ENCODE measurements at regions not wholly inside any gene's neighbourhood (a gene's known extent, or its start where the extent isn't known, plus 50 kb on each side); places are given as distances from the start of the nearest gene placed in this dataset.
"Not testable (repeated sequence)": the region's sequence is repeated elsewhere in the genome, so short reads cannot be mapped to it uniquely, and the experiment has no call there.

- no peak for DNase-seq (ENCODE audit: low spot score)
These were observed 408.8 kb upstream of the FZD8 start for GRCh38 chr10:36050763-36051499.

DNA sequence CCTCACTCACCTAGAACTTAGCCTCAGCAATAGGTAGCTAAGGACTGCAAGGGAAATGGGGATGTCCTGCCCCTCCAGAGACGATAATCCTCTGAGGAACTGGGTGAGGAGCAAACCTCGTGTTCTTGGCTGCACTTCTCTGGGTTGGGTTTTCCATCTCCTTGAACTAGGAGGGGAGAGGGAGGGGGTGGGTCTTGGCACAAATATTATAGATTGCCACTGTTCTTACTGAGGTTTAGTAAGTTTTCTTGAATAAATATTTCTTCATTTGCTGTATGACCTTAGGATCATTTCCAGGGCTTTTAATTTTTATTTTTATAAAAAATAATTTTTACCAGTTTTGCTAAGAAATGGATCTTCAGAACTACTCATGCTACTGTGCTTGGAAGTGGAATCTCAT, 406.7 kb upstream of the FZD8 start:
- no peak for DNase-seq (ENCODE audit: low spot score)

- no peak for DNase-seq (ENCODE audit: low spot score)
These were observed 406.1 kb upstream of the FZD8 start for GRCh38 chr10:36048236-36048635.

- DNase-seq (ENCODE audit: low spot score): no peak
These were observed 400.0 kb upstream of the FZD8 start for GRCh38 chr10:36042135-36042534.

DNA sequence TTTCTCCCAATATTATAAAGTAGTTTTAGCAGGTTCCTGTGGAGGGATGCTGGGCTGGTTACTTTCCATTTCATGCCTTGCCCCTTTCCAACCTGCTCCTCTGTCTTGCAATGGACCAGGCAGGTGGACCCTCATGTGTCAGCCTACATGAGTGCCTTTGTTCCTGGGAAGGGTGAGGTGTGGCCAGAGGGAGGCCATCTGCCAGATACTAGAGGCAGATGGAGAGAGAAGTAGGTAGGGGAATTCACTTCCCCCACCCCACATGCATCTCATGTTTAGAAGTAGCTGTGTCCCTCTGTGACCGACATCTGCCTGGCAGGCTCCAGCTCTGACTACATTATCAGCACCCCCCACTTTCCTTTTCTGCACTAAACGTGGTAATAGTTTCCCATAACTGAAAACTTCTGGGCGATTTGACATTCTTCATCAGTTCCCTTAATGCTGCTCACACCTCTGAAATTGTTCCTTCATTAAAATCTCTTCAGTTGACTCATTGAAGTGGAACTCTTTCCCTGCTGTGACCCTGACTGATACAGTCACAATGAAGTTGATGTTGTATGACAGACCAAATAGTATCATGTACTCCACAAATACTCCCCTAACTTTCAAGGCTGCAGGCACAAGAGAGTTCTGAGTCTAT, 396.3 kb upstream of the FZD8 start:
- no peak for DNase-seq (ENCODE audit: low spot score)

GRCh38 chr10:36036137-36036536, 394.0 kb upstream of the FZD8 start:
- DNase-seq (ENCODE audit: low spot score): no peak

- DNase-seq (ENCODE audit: low spot score): no peak
These were observed 391.7 kb upstream of the FZD8 start for GRCh38 chr10:36033808-36034207.

DNA sequence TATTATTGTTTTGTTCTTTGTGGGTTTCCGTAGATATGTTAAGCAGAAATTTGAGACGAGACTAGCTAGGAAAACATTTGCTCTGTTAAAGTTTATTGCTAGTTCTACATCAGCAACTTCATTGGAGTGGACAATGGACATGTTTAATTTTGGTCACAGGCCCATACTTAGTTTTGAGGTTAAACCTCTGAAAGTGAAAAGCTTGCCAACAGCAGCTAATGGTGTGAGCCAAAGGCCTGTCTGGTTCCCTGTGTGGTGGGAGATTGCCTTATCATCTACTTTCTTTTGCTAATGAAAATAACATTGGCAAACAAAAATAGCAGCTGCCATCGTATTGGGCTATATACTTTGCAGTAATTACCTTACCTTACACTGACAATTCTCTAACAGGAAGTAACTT, 388.4 kb upstream of the FZD8 start:
- DNase-seq (ENCODE audit: low spot score): no peak

DNA sequence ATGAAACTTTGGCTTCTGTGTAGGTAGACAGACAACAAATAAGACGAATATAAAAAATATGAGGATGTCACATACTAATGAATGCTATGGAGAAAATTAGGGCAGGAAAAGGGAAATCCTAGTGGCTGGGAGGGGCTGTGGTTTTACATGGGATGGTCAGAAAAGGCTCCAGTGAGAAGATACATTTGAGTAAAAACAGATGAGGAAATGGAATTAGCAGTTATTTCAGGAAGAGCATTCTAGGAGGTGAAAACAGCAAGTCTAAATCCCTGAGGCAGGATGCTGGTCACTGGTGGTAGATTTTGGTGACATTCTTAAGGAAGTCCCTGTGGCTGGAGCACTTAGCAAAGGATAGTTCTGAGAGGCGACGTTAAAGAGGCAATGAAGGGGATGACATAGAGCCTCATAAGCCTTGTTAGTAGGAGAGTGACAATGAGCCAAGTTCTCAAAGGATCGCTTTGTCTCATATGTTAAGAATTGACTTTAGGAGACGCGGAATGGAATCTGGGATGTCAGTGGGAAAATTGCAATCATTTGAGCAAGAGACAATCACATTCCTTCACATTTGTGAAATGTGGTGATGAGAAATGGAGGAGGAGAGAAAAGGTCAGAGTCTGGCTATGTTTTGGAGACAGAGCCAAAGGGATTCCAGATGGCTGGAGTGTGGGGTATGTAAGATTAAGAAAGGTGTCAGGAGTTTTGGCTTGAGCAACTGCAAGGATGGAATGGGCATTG, 384.7 kb upstream of the FZD8 start:
- DNase-seq (ENCODE audit: low spot score): no peak

DNA sequence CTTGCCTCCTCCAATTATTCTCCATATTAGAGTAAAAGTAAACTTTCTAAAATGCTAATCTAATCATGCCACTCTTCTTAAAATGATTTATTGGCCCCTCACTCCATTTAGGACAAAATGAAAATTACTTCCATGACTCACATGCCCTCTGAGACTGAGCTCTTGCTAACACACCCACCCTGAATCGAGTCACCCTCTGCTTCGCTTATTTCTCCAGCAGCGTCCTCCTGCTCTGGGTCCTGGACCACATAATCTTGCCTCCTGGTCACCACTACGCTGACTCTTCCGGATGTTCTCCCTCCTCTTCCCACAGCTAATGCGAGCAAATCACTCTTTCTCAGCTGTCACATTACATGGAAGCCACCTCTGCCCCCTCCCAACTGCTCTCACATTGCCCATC, 384.0 kb upstream of the FZD8 start:
- DNase-seq (ENCODE audit: low spot score): no peak

- no peak for DNase-seq (ENCODE audit: low spot score)
These were observed 381.8 kb upstream of the FZD8 start for GRCh38 chr10:36023939-36024338.

- DNase-seq (ENCODE audit: low spot score): no peak
These were observed 379.0 kb upstream of the FZD8 start for GRCh38 chr10:36021096-36021495.

DNA sequence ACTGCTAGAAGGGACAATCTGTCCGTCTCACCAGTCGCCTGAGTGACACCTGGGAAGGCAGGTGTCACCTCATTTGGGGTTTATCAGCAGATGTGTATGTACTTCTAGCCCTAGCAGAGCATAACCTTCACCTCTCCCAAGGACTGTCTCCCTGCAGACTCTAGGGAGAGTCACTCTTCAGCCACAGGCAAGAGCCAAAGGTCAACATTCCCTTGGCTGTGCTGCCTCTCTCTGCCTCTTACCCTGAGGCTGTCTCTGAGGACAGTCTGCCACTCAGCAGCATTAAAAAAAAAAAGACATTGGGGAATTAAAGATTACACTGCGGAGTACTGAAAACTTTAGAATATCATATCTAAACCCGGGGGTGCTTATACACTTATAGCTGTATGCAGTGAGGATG, 377.7 kb upstream of the FZD8 start:
- DNase-seq (ENCODE audit: low spot score): no peak

- DNase-seq (ENCODE audit: low spot score): no peak
These were observed 376.9 kb upstream of the FZD8 start for GRCh38 chr10:36018996-36019395.

DNA sequence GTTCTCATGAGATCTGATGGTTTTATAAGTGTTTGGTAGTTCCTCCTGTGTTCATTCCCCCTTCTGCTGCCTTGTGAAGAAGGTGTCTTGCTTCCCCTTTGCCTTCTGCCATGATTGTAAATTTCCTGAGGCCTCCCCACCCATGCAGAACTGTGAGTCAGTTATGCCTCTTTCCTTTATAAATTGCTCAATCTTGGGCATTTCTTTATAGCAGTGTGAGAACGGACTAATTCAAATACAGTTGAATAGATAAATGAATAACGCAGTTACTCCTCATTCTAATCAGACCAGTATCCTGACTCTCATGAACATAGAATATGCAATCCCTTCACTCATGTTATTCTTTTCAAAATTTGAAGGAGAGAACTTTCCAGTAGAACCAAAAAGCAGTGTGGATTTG, 375.0 kb upstream of the FZD8 start:
- DNase-seq (ENCODE audit: low spot score): no peak

DNA sequence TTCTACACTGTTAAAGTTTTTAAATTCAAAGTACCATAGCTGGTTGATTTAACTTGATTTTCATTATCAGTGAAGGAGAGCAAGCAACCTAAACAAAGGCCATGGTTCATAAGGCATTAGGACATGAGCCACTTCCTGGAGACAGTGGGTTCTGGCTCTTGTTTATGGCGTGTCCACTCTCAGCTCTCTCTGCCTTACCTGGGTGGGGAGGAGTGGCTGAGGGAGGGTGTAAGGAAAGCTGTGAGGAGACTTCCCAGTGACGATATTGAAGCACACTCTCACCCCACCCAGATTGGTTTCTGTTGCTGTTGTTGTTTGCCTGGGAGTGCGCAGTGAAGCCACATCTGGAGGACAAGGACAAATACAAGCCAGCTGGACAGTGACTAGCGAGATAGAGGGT, 365.3 kb upstream of the FZD8 start:
- DNase-seq (ENCODE audit: low spot score): no peak

DNA sequence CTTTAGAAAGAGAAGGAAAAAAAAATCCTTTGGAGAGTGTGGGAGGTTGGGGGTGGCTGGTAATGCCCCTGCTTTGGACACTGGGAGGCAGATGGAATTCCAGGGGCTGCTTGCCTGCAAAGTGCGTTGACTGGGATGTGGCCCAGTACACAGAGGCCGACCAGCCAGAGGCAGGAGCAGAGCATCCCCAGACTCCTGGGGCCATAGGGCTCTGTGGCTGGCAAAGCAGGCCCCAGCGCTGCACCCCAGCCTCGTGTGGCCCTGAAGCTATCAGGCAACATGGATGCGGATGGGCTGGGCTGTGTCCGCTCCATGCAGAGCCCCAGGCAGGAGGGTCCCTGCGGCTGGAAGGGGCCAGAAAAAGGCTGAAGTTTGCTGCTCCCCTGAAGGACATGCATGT, 361.6 kb upstream of the FZD8 start:
- DNase-seq (ENCODE audit: low spot score): no peak

DNA sequence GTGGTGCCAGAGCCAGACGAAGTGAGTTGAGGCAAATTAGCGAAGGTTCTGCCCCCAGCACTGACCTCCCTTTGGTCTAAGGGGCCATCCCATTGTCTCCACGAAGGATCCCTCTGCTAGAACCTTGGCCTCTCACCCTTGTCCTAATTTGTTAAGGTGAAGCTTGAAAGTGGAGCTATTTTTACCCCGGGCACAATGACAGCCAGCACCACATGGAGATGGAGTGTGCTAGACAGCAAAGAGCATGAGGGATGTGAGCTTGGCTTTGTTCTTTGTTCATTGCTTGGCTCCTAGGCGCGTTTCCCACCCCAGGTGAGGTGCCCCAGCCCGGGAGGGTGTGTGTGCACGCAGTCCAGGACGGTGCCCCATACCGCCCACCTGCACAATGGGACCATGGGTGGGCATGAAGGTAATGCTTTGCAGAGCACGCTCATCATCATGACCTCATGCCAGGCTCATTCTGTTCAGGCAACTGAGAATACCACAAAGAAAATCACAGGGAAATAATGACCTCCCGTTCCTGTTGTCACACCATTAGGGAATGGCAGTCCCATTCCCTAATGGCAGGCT, 361.0 kb upstream of the FZD8 start:
- DNase-seq (ENCODE audit: low spot score): no peak

GRCh38 chr10:36002445-36002844, 360.3 kb upstream of the FZD8 start:
- DNase-seq (ENCODE audit: low spot score): no peak

DNA sequence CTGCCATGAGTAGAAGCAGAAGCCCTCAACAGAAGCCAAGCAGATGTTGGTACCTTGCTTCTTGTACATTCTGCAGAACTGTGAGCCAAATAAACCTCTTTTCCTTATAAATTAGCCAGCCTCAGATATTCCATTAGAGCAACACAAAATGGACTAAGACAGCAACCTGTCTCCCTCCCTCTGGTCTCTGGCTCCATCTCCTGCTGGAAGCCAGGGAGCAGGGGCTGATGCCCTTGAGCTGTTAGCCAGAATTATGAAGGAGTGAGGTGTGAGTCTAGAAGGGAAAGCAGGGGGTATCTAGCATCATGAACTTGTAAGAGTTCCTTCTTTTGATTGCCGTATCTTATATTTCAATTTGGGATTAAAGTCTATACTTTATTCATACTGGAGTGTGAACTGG, 358.7 kb upstream of the FZD8 start:
- DNase-seq (ENCODE audit: low spot score): not testable (repeated sequence)

- no peak for DNase-seq (ENCODE audit: low spot score)
These were observed 355.9 kb upstream of the FZD8 start for GRCh38 chr10:35998026-35998425.

DNA sequence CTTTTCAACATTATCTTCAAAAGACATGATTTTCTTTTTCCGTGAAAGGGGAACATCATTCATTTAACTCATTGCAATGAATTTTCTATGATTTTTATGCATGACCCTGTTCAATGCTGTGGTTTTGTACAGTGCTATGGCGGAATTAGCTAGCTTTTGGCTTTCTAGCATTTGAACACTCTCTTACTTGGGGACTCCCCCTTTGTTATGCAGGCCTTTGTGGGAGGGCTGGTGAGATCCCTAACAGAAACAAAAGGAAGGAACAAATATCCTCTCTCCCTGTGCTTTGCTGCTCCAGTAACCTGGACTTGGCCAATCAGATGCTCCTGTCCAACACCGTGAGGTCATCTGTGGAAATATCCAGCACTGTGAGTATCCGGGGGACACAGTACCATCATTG, 353.4 kb upstream of the FZD8 start:
- DNase-seq (ENCODE audit: low spot score): no peak
